Testis (tissue), 2 donors: ENCODE measurements at regions not wholly inside any gene's neighbourhood (a gene's known extent, or its start where the extent isn't known, plus 50 kb on each side); places are given as distances from the start of the nearest gene placed in this dataset.

ENCODE experiments used
- DNase-seq: peaks from one replicate; pipeline ENCODE4 v3.0.0-alpha.2; 2019
- H3K27ac ChIP-seq, 2 donors: fragments of 200-600 bp; sonication (generic); one replicate each; pipeline ENCODE4 v1.5.1; 2019
- H3K27me3 ChIP-seq: fragments of 200-600 bp; sonication (generic); one replicate; pipeline ENCODE4 v1.5.1; 2019
- H3K36me3 ChIP-seq: fragments of 200-600 bp; sonication (generic); one replicate; pipeline ENCODE4 v1.5.1; 2017; ENCODE audit warnings: low read depth; ENCODE audit errors: missing control alignments
- H3K4me1 ChIP-seq: fragments of 200-600 bp; sonication (generic); one replicate; pipeline ENCODE4 v1.5.1; 2019
- H3K4me3 ChIP-seq, 2 donors: fragments of 200-600 bp; sonication (generic); one replicate each; pipeline ENCODE4 v1.5.1; 2017 to 2019
- H3K9me3 ChIP-seq: fragments of 200-600 bp; sonication (generic); one replicate; pipeline ENCODE4 v1.5.1; 2017
- POLR2A ChIP-seq: fragments of 450-650 bp; IDR thresholded peaks from one replicate; pipeline ENCODE4 v1.6.1; 2017; ENCODE audit warnings: antibody characterized with exemption, mild to moderate bottlenecking, moderate library complexity
- WGBS, 2 donors: methylation state at CpG; one replicate each; pipeline ENCODE4 v1.1.5; 2018; 5-methylcytosine and 5-hydroxymethylcytosine counted together
- intact Hi-C: fragments of 100-400 bp; cut with DNase I; formaldehyde crosslinking; loops from one replicate; pipeline ENCODE4 v1.15.1; 2023; ENCODE audit warnings: low total_unique reads
- TF ChIP-seq, protein P1 (sequence below), 3 experiments: fragments of 450-650 bp in 2 of 3; fragments of 200-600 bp in 1 of 3; sonication (generic) in 1 of 3; IDR thresholded peaks; one replicate each; pipeline ENCODE4 v1.5.1; 2016 to 2019; ENCODE audit warnings: antibody characterized with exemption in 3 of 3, mild to moderate bottlenecking in 2 of 3, moderate library complexity in 1 of 3

GRCh38 chr11:87462171-87462570 is 424.4 kb downstream of the TMEM135 start:
- no peak for DNase-seq
- no peak overlapping the region for H3K4me3 ChIP-seq
- H3K36me3 ChIP-seq, result no peaks in the 10 kb centered on the region
- TF ChIP-seq POLR2A, result no peak
- TF ChIP-seq, protein P1, sequence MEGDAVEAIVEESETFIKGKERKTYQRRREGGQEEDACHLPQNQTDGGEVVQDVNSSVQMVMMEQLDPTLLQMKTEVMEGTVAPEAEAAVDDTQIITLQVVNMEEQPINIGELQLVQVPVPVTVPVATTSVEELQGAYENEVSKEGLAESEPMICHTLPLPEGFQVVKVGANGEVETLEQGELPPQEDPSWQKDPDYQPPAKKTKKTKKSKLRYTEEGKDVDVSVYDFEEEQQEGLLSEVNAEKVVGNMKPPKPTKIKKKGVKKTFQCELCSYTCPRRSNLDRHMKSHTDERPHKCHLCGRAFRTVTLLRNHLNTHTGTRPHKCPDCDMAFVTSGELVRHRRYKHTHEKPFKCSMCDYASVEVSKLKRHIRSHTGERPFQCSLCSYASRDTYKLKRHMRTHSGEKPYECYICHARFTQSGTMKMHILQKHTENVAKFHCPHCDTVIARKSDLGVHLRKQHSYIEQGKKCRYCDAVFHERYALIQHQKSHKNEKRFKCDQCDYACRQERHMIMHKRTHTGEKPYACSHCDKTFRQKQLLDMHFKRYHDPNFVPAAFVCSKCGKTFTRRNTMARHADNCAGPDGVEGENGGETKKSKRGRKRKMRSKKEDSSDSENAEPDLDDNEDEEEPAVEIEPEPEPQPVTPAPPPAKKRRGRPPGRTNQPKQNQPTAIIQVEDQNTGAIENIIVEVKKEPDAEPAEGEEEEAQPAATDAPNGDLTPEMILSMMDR (IDR thresholded peaks at IDR 0.05), result no peak
- no peak overlapping the region for H3K27ac ChIP-seq
- H3K9me3 ChIP-seq, result no peaks in the 10 kb centered on the region
- 69 to 89% methylated on average over 1 of the region's 1 CpG for WGBS, 2 donors
- intact Hi-C loops, result no loop called here
- no peaks in the 10 kb centered on the region for H3K4me1 ChIP-seq
- H3K27me3 ChIP-seq, result no peaks in the 10 kb centered on the region

- intact Hi-C loops, result no loop called here
- WGBS, 2 donors, result 91 to 94% methylated on average over 4 of the region's 4 CpGs
- no peak for DNase-seq
- no peaks in the 10 kb centered on the region for H3K4me1 ChIP-seq
- no peaks in the 10 kb centered on the region for H3K36me3 ChIP-seq
- H3K27me3 ChIP-seq, result no peaks in the 10 kb centered on the region
- TF ChIP-seq POLR2A, result no peak
- TF ChIP-seq, protein P1 (IDR thresholded peaks at IDR 0.05), result no peak
- H3K27ac ChIP-seq, result no peak overlapping the region
- no peak overlapping the region for H3K4me3 ChIP-seq
- no peaks in the 10 kb centered on the region for H3K9me3 ChIP-seq
These were observed 423.3 kb downstream of the TMEM135 start for GRCh38 chr11:87460842-87461637.

DNA sequence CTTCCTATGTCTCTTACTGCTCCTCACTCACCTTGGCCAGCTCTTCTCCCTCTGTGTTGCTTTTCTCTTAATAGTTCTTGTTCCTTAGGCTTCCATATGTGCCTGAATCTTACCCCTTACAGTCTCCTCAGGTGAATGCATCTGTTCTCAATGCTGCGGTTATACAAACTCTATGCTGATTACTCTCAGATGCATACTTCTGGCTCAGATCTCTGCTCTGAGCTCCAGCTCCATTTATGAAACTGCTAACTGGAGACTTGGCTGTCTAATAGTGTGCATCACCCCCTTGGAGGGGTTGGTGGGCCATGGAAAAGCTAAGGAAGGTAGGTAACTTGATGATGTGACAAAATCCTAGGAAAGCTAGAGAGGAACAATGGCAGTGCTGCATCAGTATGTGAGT is 422.5 kb downstream of the TMEM135 start:
- Histone ChIP-seq H3K9me3 (no peaks in the 10 kb centered on the region), H3K27ac (no peak overlapping the region), H3K4me1 (no peaks in the 10 kb centered on the region), H3K36me3 (no peaks in the 10 kb centered on the region), H3K27me3 (no peaks in the 10 kb centered on the region), H3K4me3 (no peak overlapping the region)
- TF ChIP-seq, protein P1 (IDR thresholded peaks at IDR 0.05), result no peak
- TF ChIP-seq POLR2A, result no peak
- intact Hi-C loops, result no loop called here
- 93 to 97% methylated on average over 1 of the region's 1 CpG for WGBS, 2 donors
- no peak for DNase-seq

- 89 to 95% methylated on average over 3 of the region's 3 CpGs for WGBS, 2 donors
These were observed 421.6 kb downstream of the TMEM135 start for GRCh38 chr11:87459351-87459750.

More at GRCh38 chr11:87459351-87459750, 421.6 kb downstream of the TMEM135 start:
- no peaks in the 10 kb centered on the region for H3K9me3 ChIP-seq
- intact Hi-C loops, result no loop called here
- no peak for TF ChIP-seq POLR2A
- TF ChIP-seq, protein P1 (IDR thresholded peaks at IDR 0.05), result no peak
- no peak overlapping the region for H3K27ac ChIP-seq
- no peaks in the 10 kb centered on the region for H3K36me3 ChIP-seq
- H3K4me1 ChIP-seq, result no peaks in the 10 kb centered on the region
- H3K27me3 ChIP-seq, result no peaks in the 10 kb centered on the region
- no peak overlapping the region for H3K4me3 ChIP-seq
- DNase-seq, result no peak
